Right cardiac atrium (tissue), 5 donors: ENCODE measurements at regions not wholly inside any gene's neighbourhood (a gene's known extent, or its start where the extent isn't known, plus 50 kb on each side); places are given as distances from the start of the nearest gene placed in this dataset.

ENCODE experiments used
- ATAC-seq, 2 donors: fragments of 200-7000 bp; cut with Tn5 transposase; one replicate each; pipeline versions ENCODE4 v1.8.0 to v1.9.1; 2020; ENCODE audit warnings: moderate library complexity in 2 of 2, mild to moderate bottlenecking in 1 of 2
- DNase-seq, 3 donors: peaks; one replicate each; pipeline ENCODE4 v3.0.0-alpha.2; 2020
- H3K27ac ChIP-seq: one replicate; pipeline ENCODE4 v1.5.1; 2013; ENCODE audit warnings: mild to moderate bottlenecking, low read length, control low read depth, moderate library complexity
- H3K27me3 ChIP-seq: one replicate; pipeline ENCODE4 v1.6.1; 2013; ENCODE audit not compliant: control insufficient read depth, insufficient read depth
- H3K4me1 ChIP-seq: one replicate; pipeline ENCODE4 v1.6.1; 2013; ENCODE audit warnings: low read length; ENCODE audit not compliant: control insufficient read depth, insufficient read depth
- H3K4me3 ChIP-seq: one replicate; pipeline ENCODE4 v1.5.1; 2013; ENCODE audit warnings: low read length, control low read depth
- H3K9me3 ChIP-seq: one replicate; pipeline ENCODE4 v1.6.1; 2013; ENCODE audit warnings: low read length; ENCODE audit not compliant: control insufficient read depth
- WGBS: extraction: QIAGEN DNeasy Blood & Tissue Kit; methylation state at CpG from one replicate; pipeline ENCODE4 v1.1.7; 2013; 5-methylcytosine and 5-hydroxymethylcytosine counted together
- intact Hi-C, 4 donors: fragments of 100-400 bp; cut with DNase I; formaldehyde crosslinking; loops; one replicate each; pipeline versions ENCODE4 v1.11.0 to v1.14.0; 2022 to 2023
- donor health status: healthy with polysubstance abuse.
- donor health status: DM: no; HTN: yes; CAD: no.
- donor health status: DM: no; HTN: no; CAD: no.
- donor health status: DM: no; HTN: yes; CAD: no; lungs with severe emphysema.
- donor health status: DM: yes; HTN: yes; CAD: no.

- no peaks in the 10 kb centered on the region for H3K9me3 ChIP-seq
- ATAC-seq (no peak), DNase-seq (no peak)
- no peaks in the 10 kb centered on the region for H3K27me3 ChIP-seq
- intact Hi-C loops: no loop called here
- H3K4me1 ChIP-seq: peaks cover 4% of the 10 kb centered on the region
- H3K4me3 ChIP-seq: no peak overlapping the region
- 46% methylated on average over 7 of the region's 7 CpGs for WGBS
- H3K27ac ChIP-seq: no peak overlapping the region
Measured at GRCh38 chr1:231108516-231109302, 53.1 kb upstream of the TRIM67 start.

- H3K4me1 ChIP-seq: peaks cover 4% of the 10 kb centered on the region
- intact Hi-C loops: no loop called here
- DNase-seq: no peak
- no peak overlapping the region for H3K27ac ChIP-seq
- no peak overlapping the region for H3K4me3 ChIP-seq
- ATAC-seq: no peak
- H3K9me3 ChIP-seq: no peaks in the 10 kb centered on the region
- 75% methylated on average over 12 of the region's 12 CpGs for WGBS
- no peaks in the 10 kb centered on the region for H3K27me3 ChIP-seq
Measured at GRCh38 chr1:231107600-231108326, 54.1 kb upstream of the TRIM67 start.

GRCh38 chr1:231107151-231107550 lies 54.7 kb upstream of the TRIM67 start:
- Histone ChIP-seq H3K4me1 (peaks cover 4% of the 10 kb centered on the region), H3K27ac (no peak overlapping the region), H3K4me3 (no peak overlapping the region), H3K9me3 (no peaks in the 10 kb centered on the region), H3K27me3 (no peaks in the 10 kb centered on the region)
- intact Hi-C loops: no loop called here
- DNase-seq (no peak), ATAC-seq (no peak)
- 85% methylated on average over 8 of the region's 8 CpGs for WGBS

GRCh38 chr1:231106347-231106746 lies 55.5 kb upstream of the TRIM67 start:
- WGBS: 16% methylated on average over 5 of the region's 5 CpGs
- peaks cover 4% of the 10 kb centered on the region for H3K4me1 ChIP-seq
- ATAC-seq (peak; percentile 31 to 79), DNase-seq (no peak)
- H3K27me3 ChIP-seq: no peaks in the 10 kb centered on the region
- intact Hi-C loops: no loop called here
- peak overlapping the region; percentile 17 for H3K4me3 ChIP-seq
- no peaks in the 10 kb centered on the region for H3K9me3 ChIP-seq
- H3K27ac ChIP-seq: no peak overlapping the region

GRCh38 chr1:231104917-231105316 lies 56.9 kb upstream of the TRIM67 start:
- Histone ChIP-seq H3K4me1 (peaks cover 4% of the 10 kb centered on the region), H3K4me3 (no peak overlapping the region), H3K9me3 (no peaks in the 10 kb centered on the region), H3K27ac (no peak overlapping the region), H3K27me3 (no peaks in the 10 kb centered on the region)
- WGBS: 88% methylated on average over 2 of the region's 2 CpGs
- no peak for ATAC-seq
- intact Hi-C loops: no loop called here
- DNase-seq: no peak

- no peak overlapping the region for H3K27ac ChIP-seq
- H3K4me3 ChIP-seq: no peak overlapping the region
- intact Hi-C loops: no loop called here
- 43% methylated on average over 1 of the region's 1 CpG for whole genome bisulfite sequencing
- ATAC-seq (no peak), DNase-seq (no peak)
- no peaks in the 10 kb centered on the region for H3K27me3 ChIP-seq
- H3K9me3 ChIP-seq: no peaks in the 10 kb centered on the region
- H3K4me1 ChIP-seq: peaks cover 4% of the 10 kb centered on the region
Measured at GRCh38 chr1:231103961-231104360, 57.9 kb upstream of the TRIM67 start.

GRCh38 chr1:231099996-231100767 lies 60.1 kb upstream of the FAM89A start:
- Histone ChIP-seq H3K9me3 (no peaks in the 10 kb centered on the region), H3K4me1 (no peaks in the 10 kb centered on the region), H3K27me3 (no peaks in the 10 kb centered on the region), H3K27ac (no peak overlapping the region), H3K4me3 (no peak overlapping the region)
- intact Hi-C loops: no loop called here
- DNase-seq: no peak
- ATAC-seq: no peak
- 47% methylated on average over 9 of the region's 9 CpGs for WGBS

- no peak for ATAC-seq
- Histone ChIP-seq H3K4me3 (no peak overlapping the region), H3K9me3 (no peaks in the 10 kb centered on the region), H3K27me3 (no peaks in the 10 kb centered on the region), H3K4me1 (no peaks in the 10 kb centered on the region), H3K27ac (no peak overlapping the region)
- WGBS: 89% methylated on average over 6 of the region's 6 CpGs
- no peak for DNase-seq
- intact Hi-C loops: no loop called here
Measured at GRCh38 chr1:231099311-231099710, 59.3 kb upstream of the FAM89A start.

GRCh38 chr1:231095595-231095994 lies 55.5 kb upstream of the FAM89A start:
- DNase-seq (no peak), ATAC-seq (no peak)
- Histone ChIP-seq H3K4me1 (no peaks in the 10 kb centered on the region), H3K4me3 (no peak overlapping the region), H3K9me3 (no peaks in the 10 kb centered on the region), H3K27me3 (no peaks in the 10 kb centered on the region), H3K27ac (no peak overlapping the region)
- intact Hi-C loops: no loop called here
- 89% methylated on average over 5 of the region's 5 CpGs for WGBS

- Histone ChIP-seq H3K4me3 (no peak overlapping the region), H3K9me3 (no peaks in the 10 kb centered on the region), H3K27me3 (no peaks in the 10 kb centered on the region), H3K4me1 (no peaks in the 10 kb centered on the region), H3K27ac (no peak overlapping the region)
- ATAC-seq: no peak
- 94% methylated on average over 3 of the region's 3 CpGs for WGBS
- no peak for DNase-seq
- intact Hi-C loops: no loop called here
Measured at GRCh38 chr1:231094421-231094820, 54.4 kb upstream of the FAM89A start.
